ENCODE measurements at regions not wholly inside any gene's neighbourhood (a gene's known extent, or its start where the extent isn't known, plus 50 kb on each side); places are given as distances from the start of the nearest gene placed in this dataset.

- TF ChIP-seq CTCF (IDR thresholded peaks at IDR 0.05) (peak; percentile 81), ZFX (IDR thresholded peaks at IDR 0.05; ENCODE audit: borderline replicate concordance) (no peak)
These were observed 304.1 kb upstream of the TECRL start for GRCh38 chr4:64713256-64713840.

Data from 22Rv1 (cell line).